ENCODE measurements at regions not wholly inside any gene's neighbourhood (a gene's known extent, or its start where the extent isn't known, plus 50 kb on each side); places are given as distances from the start of the nearest gene placed in this dataset.
"Not testable (repeated sequence)": the region's sequence is repeated elsewhere in the genome, so short reads cannot be mapped to it uniquely, and the experiment has no call there.

- no peak for DNase-seq (ENCODE audit: low read depth)
- no peak for TF ChIP-seq CTCF (conservative IDR thresholded peaks at IDR 0.05; ENCODE audit: low read depth, low read length)
Measured at GRCh38 chr12:114616081-114616480, 67.9 kb downstream of the TBX3 start.

GRCh38 chr12:114614040-114614439 is 69.9 kb downstream of the TBX3 start:
- H3K4me3 ChIP-seq (ENCODE audit: low read length) = no peak overlapping the region
- DNase-seq (ENCODE audit: low read depth) = no peak
- no peak for TF ChIP-seq CTCF (conservative IDR thresholded peaks at IDR 0.05; ENCODE audit: low read depth, low read length)

More at GRCh38 chr12:114616081-114616480, 67.9 kb downstream of the TBX3 start:
- H3K4me3 ChIP-seq (ENCODE audit: low read length) = no peak overlapping the region

- no peak for TF ChIP-seq CTCF (conservative IDR thresholded peaks at IDR 0.05; ENCODE audit: low read depth, low read length)
- no peak for DNase-seq (ENCODE audit: low read depth)
- no peak overlapping the region for H3K4me3 ChIP-seq (ENCODE audit: low read length)
Measured at GRCh38 chr12:114612062-114612461, 71.9 kb downstream of the TBX3 start.

GRCh38 chr12:114611145-114612018 is 72.6 kb downstream of the TBX3 start:
- no peak overlapping the region for H3K4me3 ChIP-seq (ENCODE audit: low read length)
- no peak for DNase-seq (ENCODE audit: low read depth)
- no peak for TF ChIP-seq CTCF (conservative IDR thresholded peaks at IDR 0.05; ENCODE audit: low read depth, low read length)

- TF ChIP-seq CTCF (conservative IDR thresholded peaks at IDR 0.05; ENCODE audit: low read depth, low read length) = no peak
- DNase-seq (ENCODE audit: low read depth) = no peak
- no peak overlapping the region for H3K4me3 ChIP-seq (ENCODE audit: low read length)
Measured at GRCh38 chr12:114608509-114608908, 75.5 kb downstream of the TBX3 start.

GRCh38 chr12:114605918-114606317 is 78.1 kb downstream of the TBX3 start:
- H3K4me3 ChIP-seq (ENCODE audit: low read length) = no peak overlapping the region
- no peak for TF ChIP-seq CTCF (conservative IDR thresholded peaks at IDR 0.05; ENCODE audit: low read depth, low read length)
- DNase-seq (ENCODE audit: low read depth) = no peak

- no peak for TF ChIP-seq CTCF (conservative IDR thresholded peaks at IDR 0.05; ENCODE audit: low read depth, low read length)
- H3K4me3 ChIP-seq (ENCODE audit: low read length) = no peak overlapping the region
- no peak for DNase-seq (ENCODE audit: low read depth)
Measured at GRCh38 chr12:114604606-114605005, 79.4 kb downstream of the TBX3 start.

GRCh38 chr12:114600584-114600983 is 83.4 kb downstream of the TBX3 start:
- not testable (repeated sequence) for DNase-seq (ENCODE audit: low read depth); H3K4me3 ChIP-seq (ENCODE audit: low read length)
